Ishikawa (cell line): ENCODE measurements at regions not wholly inside any gene's neighbourhood (a gene's known extent, or its start where the extent isn't known, plus 50 kb on each side); places are given as distances from the start of the nearest gene placed in this dataset.

Experiments
- CEBPB ChIP-seq: IDR thresholded peaks from 2 replicates; pipeline ENCODE4 v1.6.1; 2012
- CREB1 ChIP-seq: IDR thresholded peaks from 2 replicates; pipeline ENCODE4 v1.6.1; 2012; ENCODE audit warnings: low read depth
- EGR1 ChIP-seq: IDR thresholded peaks from 2 replicates; pipeline ENCODE4 v1.6.1; 2012
- EP300 ChIP-seq: IDR thresholded peaks from 2 replicates; pipeline ENCODE4 v1.6.1; 2012; ENCODE audit warnings: borderline replicate concordance
- FOXM1 ChIP-seq: IDR thresholded peaks from 2 replicates; pipeline ENCODE4 v1.6.1; 2012; ENCODE audit warnings: low read depth, borderline replicate concordance
- NFIC ChIP-seq: IDR thresholded peaks from 2 replicates; pipeline ENCODE4 v1.6.1; 2012
- RAD21 ChIP-seq: IDR thresholded peaks from 2 replicates; pipeline ENCODE4 v1.6.1; 2012; ENCODE audit warnings: low read depth
- TAF1 ChIP-seq: IDR thresholded peaks from 2 replicates; pipeline ENCODE4 v1.6.1; 2012; ENCODE audit warnings: low read depth, mild to moderate bottlenecking
- TCF12 ChIP-seq: IDR thresholded peaks from 2 replicates; pipeline ENCODE4 v1.6.1; 2012; ENCODE audit warnings: low read depth
- TEAD4 ChIP-seq: IDR thresholded peaks from 2 replicates; pipeline ENCODE4 v1.6.1; 2012
- USF1 ChIP-seq: IDR thresholded peaks from 2 replicates; pipeline ENCODE4 v1.6.1; 2012
- YY1 ChIP-seq: IDR thresholded peaks from 2 replicates; pipeline ENCODE4 v1.6.1; 2012; ENCODE audit warnings: low read depth
- ZBTB7A ChIP-seq: IDR thresholded peaks from 2 replicates; pipeline ENCODE4 v1.6.1; 2012; ENCODE audit warnings: low read depth
- TF ChIP-seq, protein P1 (sequence below): IDR thresholded peaks from 2 replicates; pipeline ENCODE4 v1.6.1; 2012; ENCODE audit warnings: low read depth, mild to moderate bottlenecking
- TF ChIP-seq, protein P2 (sequence below): IDR thresholded peaks from 2 replicates; pipeline ENCODE4 v1.6.1; 2012

DNA sequence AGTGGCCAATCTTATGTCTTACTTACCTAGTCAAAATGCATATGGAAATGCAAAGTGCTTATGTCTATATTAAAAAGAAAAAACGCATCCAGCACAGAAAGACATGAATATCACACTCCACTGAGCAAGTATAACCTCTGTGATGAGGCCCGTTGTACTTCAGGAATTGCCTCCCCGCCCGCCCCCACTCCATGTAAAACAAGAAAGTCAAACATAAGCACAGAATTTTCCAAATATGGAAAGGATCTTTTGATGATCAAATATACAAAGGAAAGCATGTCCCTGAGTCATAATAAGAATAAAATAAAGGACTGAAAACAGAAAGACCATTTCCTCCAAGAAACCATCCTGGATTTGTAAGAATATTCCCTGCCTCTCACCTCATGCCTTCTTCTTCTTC, 229.1 kb downstream of the BAMBI start:
- TF ChIP-seq TEAD4 (no peak), YY1 (no peak), TAF1 (no peak), USF1 (no peak), EP300 (no peak), EGR1 (no peak), ZBTB7A (no peak), CREB1 (no peak), FOXM1 (no peak), CEBPB (no peak), NFIC (no peak), TCF12 (no peak), RAD21 (no peak)
- TF ChIP-seq, protein P1, sequence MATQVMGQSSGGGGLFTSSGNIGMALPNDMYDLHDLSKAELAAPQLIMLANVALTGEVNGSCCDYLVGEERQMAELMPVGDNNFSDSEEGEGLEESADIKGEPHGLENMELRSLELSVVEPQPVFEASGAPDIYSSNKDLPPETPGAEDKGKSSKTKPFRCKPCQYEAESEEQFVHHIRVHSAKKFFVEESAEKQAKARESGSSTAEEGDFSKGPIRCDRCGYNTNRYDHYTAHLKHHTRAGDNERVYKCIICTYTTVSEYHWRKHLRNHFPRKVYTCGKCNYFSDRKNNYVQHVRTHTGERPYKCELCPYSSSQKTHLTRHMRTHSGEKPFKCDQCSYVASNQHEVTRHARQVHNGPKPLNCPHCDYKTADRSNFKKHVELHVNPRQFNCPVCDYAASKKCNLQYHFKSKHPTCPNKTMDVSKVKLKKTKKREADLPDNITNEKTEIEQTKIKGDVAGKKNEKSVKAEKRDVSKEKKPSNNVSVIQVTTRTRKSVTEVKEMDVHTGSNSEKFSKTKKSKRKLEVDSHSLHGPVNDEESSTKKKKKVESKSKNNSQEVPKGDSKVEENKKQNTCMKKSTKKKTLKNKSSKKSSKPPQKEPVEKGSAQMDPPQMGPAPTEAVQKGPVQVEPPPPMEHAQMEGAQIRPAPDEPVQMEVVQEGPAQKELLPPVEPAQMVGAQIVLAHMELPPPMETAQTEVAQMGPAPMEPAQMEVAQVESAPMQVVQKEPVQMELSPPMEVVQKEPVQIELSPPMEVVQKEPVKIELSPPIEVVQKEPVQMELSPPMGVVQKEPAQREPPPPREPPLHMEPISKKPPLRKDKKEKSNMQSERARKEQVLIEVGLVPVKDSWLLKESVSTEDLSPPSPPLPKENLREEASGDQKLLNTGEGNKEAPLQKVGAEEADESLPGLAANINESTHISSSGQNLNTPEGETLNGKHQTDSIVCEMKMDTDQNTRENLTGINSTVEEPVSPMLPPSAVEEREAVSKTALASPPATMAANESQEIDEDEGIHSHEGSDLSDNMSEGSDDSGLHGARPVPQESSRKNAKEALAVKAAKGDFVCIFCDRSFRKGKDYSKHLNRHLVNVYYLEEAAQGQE: no peak
- TF ChIP-seq, protein P2, sequence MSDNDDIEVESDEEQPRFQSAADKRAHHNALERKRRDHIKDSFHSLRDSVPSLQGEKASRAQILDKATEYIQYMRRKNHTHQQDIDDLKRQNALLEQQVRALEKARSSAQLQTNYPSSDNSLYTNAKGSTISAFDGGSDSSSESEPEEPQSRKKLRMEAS: no peak

DNA sequence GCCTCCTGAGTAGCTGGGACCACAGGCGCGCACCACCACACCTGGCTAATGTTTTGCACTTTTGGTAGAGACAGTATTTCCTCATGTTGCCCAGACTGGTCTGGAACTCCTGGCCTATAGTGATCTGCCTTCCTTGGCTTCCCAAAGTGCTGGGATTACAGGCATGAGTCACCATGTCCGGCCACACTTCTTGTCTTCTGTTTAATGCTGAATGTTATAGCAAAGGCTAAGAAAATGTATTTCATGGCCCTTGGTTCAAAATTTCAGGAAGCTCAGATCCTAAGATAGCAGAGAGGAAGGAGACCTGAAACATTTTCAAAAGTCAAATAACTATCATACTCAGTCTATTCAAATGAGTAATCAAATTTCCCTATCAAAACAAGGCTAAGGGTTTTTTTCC, 229.6 kb downstream of the BAMBI start:
- TF ChIP-seq EGR1: no peak
- no peak for TF ChIP-seq EP300
- no peak for TF ChIP-seq CEBPB
- no peak for TF ChIP-seq NFIC
- no peak for TF ChIP-seq FOXM1
- no peak for TF ChIP-seq ZBTB7A
- no peak for TF ChIP-seq TEAD4
- TF ChIP-seq, protein P2: no peak

DNA sequence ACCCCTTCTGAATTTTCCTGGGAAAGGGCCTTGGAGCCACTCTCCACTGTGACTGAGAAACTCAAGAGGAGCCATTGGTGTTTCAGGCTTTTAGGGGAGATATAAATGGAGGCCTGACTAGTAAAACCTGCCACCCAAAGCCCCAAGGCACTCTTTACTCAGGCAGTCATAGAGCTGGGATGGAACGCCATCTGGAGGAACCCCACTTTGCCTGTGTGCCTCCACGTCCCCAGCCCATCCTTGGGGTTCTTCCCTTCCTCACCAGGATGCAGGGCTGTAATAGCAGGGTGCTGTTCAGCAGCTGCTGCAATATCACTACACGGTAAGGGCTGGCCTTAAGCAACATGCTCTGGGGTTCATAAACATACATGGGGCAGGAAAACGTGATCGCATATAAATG, 232.6 kb downstream of the BAMBI start:
- TF ChIP-seq EP300 (no peak), FOXM1 (no peak), ZBTB7A (no peak), YY1 (no peak), TCF12 (no peak), RAD21 (no peak), CEBPB (no peak), TEAD4 (no peak), USF1 (no peak), TAF1 (no peak), CREB1 (no peak), EGR1 (no peak), NFIC (no peak)
- TF ChIP-seq, protein P2: no peak
- TF ChIP-seq, protein P1: no peak

- TF ChIP-seq, protein P2: no peak
- TF ChIP-seq CEBPB: no peak
Observed at GRCh38 chr10:28910956-28911355, 233.6 kb downstream of the BAMBI start.

DNA sequence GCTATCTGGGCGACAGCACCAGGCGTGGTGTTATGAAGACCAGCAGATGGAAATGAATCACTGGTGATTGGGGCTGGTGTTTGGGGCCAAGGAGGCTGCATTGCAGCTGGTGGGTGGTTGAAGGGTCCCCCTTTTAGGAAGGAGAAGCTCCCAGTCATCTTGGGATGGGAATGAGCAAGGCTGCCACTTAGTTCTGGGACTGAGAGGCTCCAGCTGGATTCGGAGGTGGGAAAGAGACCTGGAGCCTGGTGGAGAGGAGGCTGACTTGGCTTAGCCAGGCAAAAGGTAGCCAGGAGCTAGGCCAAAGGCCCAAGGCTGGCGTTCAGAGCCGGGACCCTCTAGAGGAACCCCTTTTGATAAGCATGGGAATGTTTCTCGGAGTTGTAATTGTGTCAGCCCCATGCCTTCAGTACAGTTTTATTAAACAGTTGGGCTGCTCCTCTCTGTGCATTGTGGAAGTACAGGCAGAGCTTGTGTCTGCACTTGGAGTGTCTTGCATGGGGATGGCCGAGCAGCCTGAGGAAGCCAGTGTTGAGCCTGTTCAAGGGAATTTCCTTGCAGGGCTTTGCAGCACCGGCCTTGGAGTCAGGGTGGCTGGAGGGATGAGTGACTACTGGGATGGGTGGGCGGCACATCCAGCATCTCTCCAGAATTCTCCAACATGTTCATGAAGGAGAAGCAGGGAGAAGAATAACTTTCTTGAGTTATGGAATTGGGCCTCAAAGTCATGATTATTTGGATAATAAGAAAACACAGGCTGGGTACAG, 234.9 kb downstream of the BAMBI start:
- TF ChIP-seq EGR1: no peak
- TF ChIP-seq YY1: no peak
- TF ChIP-seq, protein P1: no peak
- TF ChIP-seq USF1: no peak
- no peak for TF ChIP-seq TAF1
- no peak for TF ChIP-seq ZBTB7A
- TF ChIP-seq FOXM1: no peak
- TF ChIP-seq TEAD4: no peak
- no peak for TF ChIP-seq RAD21
- TF ChIP-seq EP300: no peak
- TF ChIP-seq, protein P2: no peak
- TF ChIP-seq TCF12: no peak
- TF ChIP-seq CREB1: no peak
- no peak for TF ChIP-seq NFIC
- TF ChIP-seq CEBPB: no peak
